CD4-positive, alpha-beta memory T cell (primary cell): ENCODE measurements at regions not wholly inside any gene's neighbourhood (a gene's known extent, or its start where the extent isn't known, plus 50 kb on each side); places are given as distances from the start of the nearest gene placed in this dataset.
"Not testable (repeated sequence)": the region's sequence is repeated elsewhere in the genome, so short reads cannot be mapped to it uniquely, and the experiment has no call there.

Experiments used
- CTCF ChIA-PET: fragments of 350-600 bp; sonication (Branson Sonifier 250); formaldehyde crosslinking; loops from one replicate; lab custom pipeline; 2021; ENCODE audit warnings: inconsistent platforms; ENCODE audit not compliant: partially characterized antibody; lab: Charles Lee
- POLR2A ChIA-PET: fragments of 350-600 bp; sonication (Branson Sonifier 250); formaldehyde crosslinking; loops from one replicate; lab custom pipeline; 2021; ENCODE audit not compliant: partially characterized antibody; lab: Charles Lee
- DNase-seq, 5 donors: peaks; one replicate each; pipeline versions ENCODE4 v3.0.0 to v3.0.0-alpha.2; 2020 to 2022; ENCODE audit warnings: mixed read lengths in 1 of 5
- H3K27ac ChIP-seq: one replicate; pipeline ENCODE4 v1.7.0; 2013; ENCODE audit warnings: low read depth, low read length
- H3K27me3 ChIP-seq: 2 replicates; pipeline ENCODE4 v1.7.0; 2013; ENCODE audit warnings: mild to moderate bottlenecking, low read length, moderate library complexity; ENCODE audit not compliant: insufficient read depth
- H3K36me3 ChIP-seq: 2 replicates; pipeline ENCODE4 v1.7.0; 2013; ENCODE audit warnings: mild to moderate bottlenecking, low read length, moderate library complexity; ENCODE audit not compliant: insufficient read depth
- H3K4me1 ChIP-seq: 2 replicates; pipeline ENCODE4 v1.7.0; 2013; ENCODE audit warnings: mild to moderate bottlenecking, low read length, moderate library complexity; ENCODE audit not compliant: insufficient read depth
- H3K4me3 ChIP-seq, 2 donors: one replicate each; pipeline ENCODE4 v1.7.0; 2013; ENCODE audit warnings: low read length in 2 of 2, mild to moderate bottlenecking in 1 of 2
- H3K9me3 ChIP-seq, 2 donors: one replicate each; pipeline ENCODE4 v1.7.0; 2013; ENCODE audit warnings: low read length in 2 of 2, control low read depth in 1 of 2; ENCODE audit not compliant: control insufficient read depth in 1 of 2
- H3K27ac Mint-ChIP-seq, 7 donors: one replicate each; pipeline ENCODE4 v1.8.0; 2020 to 2021; ENCODE audit warnings: mixed read lengths in 7 of 7, mild to moderate bottlenecking in 6 of 7, inconsistent platforms in 3 of 7, moderate library complexity in 3 of 7
- H3K27me3 Mint-ChIP-seq, 2 donors: one replicate each; pipeline ENCODE4 v1.8.0; 2020 to 2021; ENCODE audit warnings: mixed read lengths in 2 of 2
- H3K36me3 Mint-ChIP-seq, 2 donors: one replicate each; pipeline ENCODE4 v1.8.0; 2020 to 2021; ENCODE audit warnings: mixed read lengths in 2 of 2, inconsistent platforms in 1 of 2, mild to moderate bottlenecking in 1 of 2
- H3K4me1 Mint-ChIP-seq, 4 donors: one replicate each; pipeline ENCODE4 v1.8.0; 2020 to 2021; ENCODE audit warnings: mixed read lengths in 4 of 4, mild to moderate bottlenecking in 1 of 4
- H3K4me3 Mint-ChIP-seq, 8 donors: one replicate each; pipeline ENCODE4 v1.8.0; 2020 to 2021; ENCODE audit warnings: mixed read lengths in 8 of 8, mild to moderate bottlenecking in 7 of 8, moderate library complexity in 6 of 8, inconsistent platforms in 3 of 8
- H3K9me3 Mint-ChIP-seq, 8 donors: one replicate each; pipeline ENCODE4 v1.8.0; 2020 to 2021; ENCODE audit warnings: mixed read lengths in 8 of 8, mild to moderate bottlenecking in 5 of 8, inconsistent platforms in 3 of 8, moderate library complexity in 1 of 8
- intact Hi-C: fragments of 100-400 bp; cut with micrococcal nuclease; formaldehyde crosslinking; loops from one replicate; pipeline ENCODE4 v1.15.1; 2023

- H3K9me3 Mint-ChIP-seq, POLR2A ChIA-PET, H3K4me1 Mint-ChIP-seq, H3K36me3 Mint-ChIP-seq, H3K4me3 Mint-ChIP-seq, CTCF ChIA-PET, H3K27ac Mint-ChIP-seq, H3K4me1 ChIP-seq, DNase-seq, H3K9me3 ChIP-seq, H3K4me3 ChIP-seq, H3K36me3 ChIP-seq, H3K27me3 ChIP-seq, H3K27me3 Mint-ChIP-seq, H3K27ac ChIP-seq, intact Hi-C loops: not testable (repeated sequence)
Measured at GRCh38 chr1:95538242-95538641, 304.2 kb downstream of the RWDD3 start.

DNA sequence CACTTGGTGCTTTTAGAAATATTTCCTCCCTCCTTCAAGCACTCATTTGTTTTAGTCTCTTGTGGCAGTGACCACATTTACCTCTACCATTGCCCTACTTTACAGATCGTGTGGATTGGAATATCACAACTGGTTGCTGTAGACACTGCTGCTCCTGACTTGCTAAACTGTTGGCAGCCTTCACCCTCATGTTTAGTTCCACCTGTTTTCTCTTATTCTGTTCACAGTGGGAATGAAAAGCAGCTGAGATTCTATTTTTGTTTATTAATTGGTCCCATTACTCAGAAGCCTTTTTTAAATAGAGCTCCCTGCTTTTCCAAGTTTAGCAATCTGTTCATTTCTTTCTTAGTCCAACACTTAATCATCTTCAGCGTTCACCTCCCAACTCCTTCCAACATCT is 308.9 kb downstream of the RWDD3 start:
- DNase-seq, result no peak
- no peaks in the 10 kb centered on the region for H3K36me3 Mint-ChIP-seq
- H3K4me1 Mint-ChIP-seq, result no peaks in the 10 kb centered on the region
- POLR2A ChIA-PET, result no interaction called here
- Histone ChIP-seq H3K27ac (no peak overlapping the region), H3K27me3 (no peaks in the 10 kb centered on the region), H3K36me3 (no peaks in the 10 kb centered on the region), H3K4me3 (no peak overlapping the region), H3K9me3 (no peaks in the 10 kb centered on the region), H3K4me1 (no peaks in the 10 kb centered on the region)
- CTCF ChIA-PET, result no interaction called here
- no peak overlapping the region for H3K27ac Mint-ChIP-seq
- no peaks in the 10 kb centered on the region for H3K27me3 Mint-ChIP-seq
- H3K4me3 Mint-ChIP-seq, result no peak overlapping the region
- H3K9me3 Mint-ChIP-seq, result peaks cover 0 to 3% (median 2%) of the 10 kb centered on the region in 8 donors
- intact Hi-C loops, result no loop called here

DNA sequence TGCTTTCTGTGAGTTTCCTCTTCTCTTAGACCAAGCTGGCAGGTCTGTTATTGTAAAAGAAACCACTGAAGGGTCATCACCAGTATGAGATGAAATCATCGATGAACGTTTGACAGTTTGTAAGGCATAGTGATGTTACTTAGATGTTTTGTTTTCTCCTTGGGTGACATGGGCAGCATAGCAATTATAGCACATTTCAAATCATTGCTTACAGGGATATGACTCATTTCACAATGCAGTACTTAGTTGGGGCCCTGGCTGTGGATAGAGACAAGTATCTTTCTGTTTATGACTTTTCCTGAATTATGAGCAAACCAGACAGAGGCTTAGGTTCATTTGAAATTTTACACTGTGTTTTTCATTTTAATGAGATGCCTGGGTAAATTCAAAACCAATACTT is 313.0 kb downstream of the RWDD3 start:
- Mint-ChIP-seq H3K4me3 (no peak overlapping the region), H3K9me3 (peaks cover 0 to 5% (median 2%) of the 10 kb centered on the region in 8 donors), H3K4me1 (no peaks in the 10 kb centered on the region), H3K27me3 (peaks cover 0 to 2% of the 10 kb centered on the region in 2 donors), H3K36me3 (no peaks in the 10 kb centered on the region), H3K27ac (no peak overlapping the region)
- ChIA-PET CTCF (no interaction called here), POLR2A (no interaction called here)
- Histone ChIP-seq H3K4me1 (no peaks in the 10 kb centered on the region), H3K9me3 (no peaks in the 10 kb centered on the region), H3K4me3 (no peak overlapping the region), H3K36me3 (no peaks in the 10 kb centered on the region), H3K27ac (no peak overlapping the region), H3K27me3 (no peaks in the 10 kb centered on the region)
- DNase-seq, result no peak
- intact Hi-C loops, result no loop called here

DNA sequence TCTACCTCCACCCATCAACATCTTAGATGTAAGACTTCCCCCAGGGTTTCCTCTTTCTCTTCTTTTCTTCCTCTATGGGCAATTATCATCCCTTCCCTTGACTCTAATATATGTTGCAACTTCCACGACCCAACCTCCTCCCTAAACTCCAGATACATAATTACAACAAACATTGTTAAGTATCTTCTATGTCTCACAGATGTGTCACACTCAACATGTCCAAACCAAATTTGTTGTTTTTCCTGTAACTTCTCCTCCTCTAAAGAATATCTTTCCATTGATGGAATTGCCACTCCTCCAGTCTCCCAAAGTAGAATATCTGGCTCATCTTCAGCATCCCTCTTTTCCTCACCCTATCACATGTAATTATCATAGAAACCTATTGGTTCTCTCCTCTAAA is 314.2 kb downstream of the RWDD3 start:
- Histone ChIP-seq H3K27me3 (no peaks in the 10 kb centered on the region), H3K36me3 (no peaks in the 10 kb centered on the region), H3K27ac (no peak overlapping the region), H3K4me3 (no peak overlapping the region), H3K4me1 (no peaks in the 10 kb centered on the region), H3K9me3 (no peaks in the 10 kb centered on the region)
- Mint-ChIP-seq H3K27ac (no peak overlapping the region), H3K4me3 (no peak overlapping the region), H3K27me3 (peaks cover 0 to 2% of the 10 kb centered on the region in 2 donors), H3K36me3 (no peaks in the 10 kb centered on the region), H3K4me1 (no peaks in the 10 kb centered on the region), H3K9me3 (peaks cover 0 to 5% (median 2%) of the 10 kb centered on the region in 8 donors)
- intact Hi-C loops, result no loop called here
- no peak for DNase-seq
- ChIA-PET CTCF (no interaction called here), POLR2A (no interaction called here)

DNA sequence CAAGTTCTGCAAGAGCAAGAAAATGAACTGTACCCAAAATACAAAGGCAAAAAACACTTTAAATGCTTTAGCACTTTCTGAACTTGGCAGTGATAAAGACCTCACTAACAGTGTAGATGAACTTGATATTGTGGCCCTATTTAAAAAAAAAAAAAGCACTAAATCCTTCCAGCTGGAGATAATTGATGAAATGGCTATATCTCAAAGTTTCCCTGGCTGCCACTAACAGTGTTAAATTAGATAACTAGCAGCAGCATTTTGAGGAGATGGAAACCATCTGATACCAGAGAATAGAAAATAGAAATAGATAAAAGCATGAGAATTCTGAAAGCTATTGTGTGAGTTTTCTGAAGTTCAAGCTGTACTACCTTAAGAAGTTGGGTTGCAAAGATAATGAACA is 317.2 kb downstream of the RWDD3 start:
- Mint-ChIP-seq H3K27me3 (peaks cover 0 to 2% of the 10 kb centered on the region in 2 donors), H3K27ac (no peak overlapping the region), H3K4me1 (no peaks in the 10 kb centered on the region), H3K9me3 (peaks cover 1 to 12% (median 3%) of the 10 kb centered on the region in 8 donors), H3K4me3 (no peak overlapping the region), H3K36me3 (no peaks in the 10 kb centered on the region)
- Histone ChIP-seq H3K9me3 (no peaks in the 10 kb centered on the region), H3K27me3 (no peaks in the 10 kb centered on the region), H3K27ac (no peak overlapping the region), H3K36me3 (no peaks in the 10 kb centered on the region), H3K4me3 (no peak overlapping the region), H3K4me1 (no peaks in the 10 kb centered on the region)
- ChIA-PET POLR2A (no interaction called here), CTCF (no interaction called here)
- intact Hi-C loops, result no loop called here
- DNase-seq, result no peak

DNA sequence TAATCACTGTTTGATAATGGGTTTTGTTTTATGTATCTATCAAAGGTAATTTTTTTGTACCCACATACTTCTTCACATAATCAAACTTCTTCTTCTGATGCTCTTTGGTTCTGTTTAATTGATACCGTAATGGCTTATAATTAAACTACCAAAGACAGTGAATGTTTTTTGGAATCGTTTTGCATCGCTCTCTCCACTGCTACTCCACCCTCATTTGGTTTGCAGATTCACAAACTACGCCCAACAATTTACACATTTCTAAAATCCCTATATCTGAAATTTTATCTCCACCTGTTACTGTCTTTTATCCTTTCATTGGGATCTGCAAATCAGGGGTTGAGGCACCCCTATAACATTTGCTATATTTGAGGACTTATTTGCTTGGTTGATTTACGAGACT is 319.6 kb downstream of the RWDD3 start:
- no peak overlapping the region for H3K4me3 ChIP-seq
- H3K27ac ChIP-seq, result no peak overlapping the region
- POLR2A ChIA-PET, result no interaction called here
- H3K36me3 Mint-ChIP-seq, result no peaks in the 10 kb centered on the region
- no peak overlapping the region for H3K27ac Mint-ChIP-seq
- H3K4me1 ChIP-seq, result no peaks in the 10 kb centered on the region
- H3K27me3 ChIP-seq, result no peaks in the 10 kb centered on the region
- CTCF ChIA-PET, result no interaction called here
- H3K4me3 Mint-ChIP-seq, result no peak overlapping the region
- no peaks in the 10 kb centered on the region for H3K9me3 ChIP-seq
- no peaks in the 10 kb centered on the region for H3K36me3 ChIP-seq
- H3K9me3 Mint-ChIP-seq, result peaks cover 0 to 25% (median 12%) of the 10 kb centered on the region in 8 donors
- DNase-seq, result no peak
- no peaks in the 10 kb centered on the region for H3K4me1 Mint-ChIP-seq
- intact Hi-C loops, result no loop called here
- H3K27me3 Mint-ChIP-seq, result peaks cover 0 to 2% of the 10 kb centered on the region in 2 donors

DNA sequence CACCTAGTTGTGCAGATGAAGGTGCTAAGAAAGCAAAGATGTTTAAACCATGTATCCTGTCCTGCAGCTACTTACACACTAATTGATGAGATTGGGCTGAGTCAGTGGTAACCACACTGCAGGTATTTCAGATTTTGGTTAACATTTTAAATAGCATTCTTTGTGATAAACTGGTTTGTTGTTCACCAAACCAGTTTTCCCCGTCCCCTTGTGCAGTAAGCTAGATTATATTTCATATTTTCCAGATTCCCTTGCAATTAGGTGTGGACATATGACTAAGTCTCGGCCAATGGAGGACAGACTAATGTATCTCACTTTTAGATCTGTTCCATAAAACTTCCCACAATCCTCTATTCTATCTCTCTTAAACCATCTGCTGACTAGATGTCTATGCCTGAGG is 320.4 kb downstream of the RWDD3 start:
- Mint-ChIP-seq H3K4me3 (no peak overlapping the region), H3K9me3 (peaks cover 2 to 31% (median 19%) of the 10 kb centered on the region in 8 donors), H3K27me3 (peaks cover 0 to 2% of the 10 kb centered on the region in 2 donors), H3K36me3 (no peaks in the 10 kb centered on the region), H3K27ac (no peak overlapping the region), H3K4me1 (no peaks in the 10 kb centered on the region)
- Histone ChIP-seq H3K36me3 (no peaks in the 10 kb centered on the region), H3K4me3 (no peak overlapping the region), H3K27ac (no peak overlapping the region), H3K4me1 (no peaks in the 10 kb centered on the region), H3K9me3 (no peaks in the 10 kb centered on the region), H3K27me3 (no peaks in the 10 kb centered on the region)
- intact Hi-C loops, result no loop called here
- ChIA-PET POLR2A (no interaction called here), CTCF (no interaction called here)
- DNase-seq, result no peak

DNA sequence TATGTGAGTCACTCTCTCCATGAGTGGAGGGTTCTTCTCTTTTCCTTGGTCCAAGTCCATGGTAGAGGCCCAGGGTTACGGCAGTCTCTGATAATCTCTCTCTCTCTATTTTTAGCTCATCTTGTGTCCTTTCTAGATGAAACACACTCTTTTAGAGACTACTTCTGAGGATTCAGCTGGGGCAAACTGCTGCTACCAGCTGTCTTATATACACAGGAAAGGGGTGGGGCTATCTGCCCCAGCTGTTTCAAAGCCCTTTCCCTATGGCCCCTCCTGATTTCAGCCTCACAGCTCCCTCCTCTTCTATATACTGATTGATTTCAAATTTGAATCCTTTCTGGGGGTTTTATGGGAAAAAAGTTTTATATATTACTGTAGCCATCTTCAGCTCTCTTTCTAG is 324.8 kb downstream of the RWDD3 start:
- no peak for DNase-seq
- no peaks in the 10 kb centered on the region for H3K36me3 Mint-ChIP-seq
- Histone ChIP-seq H3K27me3 (no peaks in the 10 kb centered on the region), H3K27ac (no peak overlapping the region), H3K36me3 (no peaks in the 10 kb centered on the region), H3K4me3 (no peak overlapping the region), H3K4me1 (no peaks in the 10 kb centered on the region), H3K9me3 (no peaks in the 10 kb centered on the region)
- no peak overlapping the region for H3K4me3 Mint-ChIP-seq
- peaks cover 2 to 40% (median 22%) of the 10 kb centered on the region in 8 donors for H3K9me3 Mint-ChIP-seq
- ChIA-PET POLR2A (no interaction called here), CTCF (no interaction called here)
- no peak overlapping the region for H3K27ac Mint-ChIP-seq
- intact Hi-C loops, result no loop called here
- no peaks in the 10 kb centered on the region for H3K4me1 Mint-ChIP-seq
- H3K27me3 Mint-ChIP-seq, result no peaks in the 10 kb centered on the region
